ENCODE measurements at regions not wholly inside any gene's neighbourhood (a gene's known extent, or its start where the extent isn't known, plus 50 kb on each side); places are given as distances from the start of the nearest gene placed in this dataset.

DNA sequence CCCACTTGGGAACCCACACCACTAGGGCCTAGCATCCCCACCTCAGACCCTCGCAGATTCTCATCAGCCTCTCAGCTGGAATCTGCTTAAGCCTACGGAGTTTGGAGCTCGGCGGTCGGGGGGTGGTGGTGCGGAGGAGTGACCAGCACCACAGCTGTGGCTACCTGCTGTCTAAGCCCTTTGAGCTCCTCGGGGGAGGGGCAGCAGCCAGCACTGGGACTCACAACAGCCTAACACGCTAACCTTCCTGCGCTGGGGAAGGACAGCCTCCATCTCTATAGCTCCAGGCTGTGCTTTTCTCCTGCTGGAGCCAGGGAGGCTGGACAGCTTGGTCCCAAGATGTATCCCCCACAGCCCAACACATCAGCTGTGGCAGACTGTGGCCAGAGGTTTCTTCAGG is 281.5 kb downstream of the USP46 start:
- TF ChIP-seq, protein P1, sequence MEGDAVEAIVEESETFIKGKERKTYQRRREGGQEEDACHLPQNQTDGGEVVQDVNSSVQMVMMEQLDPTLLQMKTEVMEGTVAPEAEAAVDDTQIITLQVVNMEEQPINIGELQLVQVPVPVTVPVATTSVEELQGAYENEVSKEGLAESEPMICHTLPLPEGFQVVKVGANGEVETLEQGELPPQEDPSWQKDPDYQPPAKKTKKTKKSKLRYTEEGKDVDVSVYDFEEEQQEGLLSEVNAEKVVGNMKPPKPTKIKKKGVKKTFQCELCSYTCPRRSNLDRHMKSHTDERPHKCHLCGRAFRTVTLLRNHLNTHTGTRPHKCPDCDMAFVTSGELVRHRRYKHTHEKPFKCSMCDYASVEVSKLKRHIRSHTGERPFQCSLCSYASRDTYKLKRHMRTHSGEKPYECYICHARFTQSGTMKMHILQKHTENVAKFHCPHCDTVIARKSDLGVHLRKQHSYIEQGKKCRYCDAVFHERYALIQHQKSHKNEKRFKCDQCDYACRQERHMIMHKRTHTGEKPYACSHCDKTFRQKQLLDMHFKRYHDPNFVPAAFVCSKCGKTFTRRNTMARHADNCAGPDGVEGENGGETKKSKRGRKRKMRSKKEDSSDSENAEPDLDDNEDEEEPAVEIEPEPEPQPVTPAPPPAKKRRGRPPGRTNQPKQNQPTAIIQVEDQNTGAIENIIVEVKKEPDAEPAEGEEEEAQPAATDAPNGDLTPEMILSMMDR (IDR thresholded peaks at IDR 0.05): no peak
- no peak for TF ChIP-seq ZFX (IDR thresholded peaks at IDR 0.05; ENCODE audit: borderline replicate concordance)
